H1 (cell line): ENCODE measurements at regions not wholly inside any gene's neighbourhood (a gene's known extent, or its start where the extent isn't known, plus 50 kb on each side); places are given as distances from the start of the nearest gene placed in this dataset.

Source experiments
- CEBPB ChIP-seq: IDR thresholded peaks from 2 replicates; pipeline ENCODE4 v1.6.1; 2012; ENCODE audit warnings: low read depth, low read length
- PHF8 ChIP-seq: fragments of 200-600 bp; sonication (generic); conservative IDR thresholded peaks from 2 replicates; pipeline ENCODE4 v1.7.1; 2012; ENCODE audit warnings: low read depth, mild to moderate bottlenecking, inconsistent platforms, low read length, moderate library complexity

- no peak for TF ChIP-seq PHF8
- no peak for TF ChIP-seq CEBPB
Observed at GRCh38 chr12:34347367-34347766, 325.1 kb downstream of the ALG10 start (continued).
